OCI-LY3 (cell line): ENCODE measurements at regions not wholly inside any gene's neighbourhood (a gene's known extent, or its start where the extent isn't known, plus 50 kb on each side); places are given as distances from the start of the nearest gene placed in this dataset.

ENCODE experiments used
- CTCF ChIP-seq: fragments of 200-600, 300-600 bp; sonication (generic); IDR thresholded peaks from 2 replicates; pipeline ENCODE4 v1.5.1; 2014; ENCODE audit warnings: antibody characterized with exemption, low read length, low read depth
- EZH2phosphoT487 ChIP-seq: fragments of 200-600 bp; shearing (Covaris generic); IDR thresholded peaks from 2 replicates; pipeline ENCODE4 v1.6.1; 2018; ENCODE audit warnings: antibody characterized with exemption, mixed run types, low read depth

DNA sequence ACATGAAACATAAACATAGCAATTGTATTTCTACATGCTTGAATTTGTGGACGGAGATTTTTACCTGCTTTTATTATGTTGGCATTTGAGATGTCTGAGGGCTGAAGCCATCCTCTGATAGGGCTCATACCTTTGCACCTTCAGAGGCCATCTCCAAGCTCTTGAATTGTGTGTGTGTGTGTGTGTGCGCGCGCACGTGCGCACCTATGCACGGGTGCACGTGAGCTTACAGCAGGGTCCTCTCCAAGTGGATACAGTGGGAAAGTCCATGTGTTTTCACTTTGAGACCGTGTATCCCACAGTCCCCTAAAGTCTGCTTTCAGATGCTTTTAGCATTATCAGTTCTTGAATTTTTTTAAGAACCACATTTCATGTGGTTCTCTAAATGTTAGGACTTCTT is 178.6 kb downstream of the RAB11FIP2 start:
- TF ChIP-seq CTCF (no peak), EZH2phosphoT487 (no peak)
